ENCODE measurements at regions not wholly inside any gene's neighbourhood (a gene's known extent, or its start where the extent isn't known, plus 50 kb on each side); places are given as distances from the start of the nearest gene placed in this dataset.

- TF ChIP-seq CTCF (conservative IDR thresholded peaks at IDR 0.05 in 1 of 2, IDR thresholded peaks at IDR 0.05 in 1 of 2; ENCODE audit: extremely low read depth in 1 of 2, insufficient read depth in 1 of 2, low read depth in 1 of 2, low read length in 2 of 2): no peak
- no peak for TF ChIP-seq EZH2 (IDR thresholded peaks at IDR 0.05; ENCODE audit: borderline replicate concordance, low read length)
These were observed 137.0 kb downstream of the TMEM114 start for GRCh38 chr16:8453359-8453758.
